ENCODE measurements at regions not wholly inside any gene's neighbourhood (a gene's known extent, or its start where the extent isn't known, plus 50 kb on each side); places are given as distances from the start of the nearest gene placed in this dataset.

- no peak for DNase-seq (ENCODE audit: low read depth, low spot score)
- Histone ChIP-seq H3K27ac (no peak overlapping the region), H3K9ac (ENCODE audit: insufficient read length) (no peak overlapping the region), H3K36me3 (ENCODE audit: insufficient read depth, low read length) (no peaks in the 10 kb centered on the region), H3K4me3 (no peak overlapping the region), H3K9me3 (ENCODE audit: low read depth, low read length) (no peaks in the 10 kb centered on the region)
- no peak for TF ChIP-seq FOXP2 (optimal IDR thresholded peaks at IDR 0.05; ENCODE audit: control extremely low read depth, extremely low read length, insufficient read depth)
Measured at GRCh38 chr6:166686317-166686716, 59.3 kb upstream of the RPS6KA2 start.

- Histone ChIP-seq H3K9me3 (ENCODE audit: low read depth, low read length) (no peaks in the 10 kb centered on the region), H3K9ac (ENCODE audit: insufficient read length) (no peak overlapping the region), H3K4me3 (no peak overlapping the region), H3K27ac (no peak overlapping the region), H3K36me3 (ENCODE audit: insufficient read depth, low read length) (no peaks in the 10 kb centered on the region)
- TF ChIP-seq POLR2AphosphoS5 (IDR thresholded peaks at IDR 0.05; ENCODE audit: borderline replicate concordance, low read depth, low read length) (no peak), EZH2 (IDR thresholded peaks at IDR 0.05) (no peak), FOXP2 (optimal IDR thresholded peaks at IDR 0.05; ENCODE audit: control extremely low read depth, extremely low read length, insufficient read depth) (no peak)
- DNase-seq (ENCODE audit: low read depth, low spot score): no peak
Measured at GRCh38 chr6:166684866-166685265, 57.8 kb upstream of the RPS6KA2 start.

GRCh38 chr6:166684170-166684569 lies 57.1 kb upstream of the RPS6KA2 start:
- DNase-seq (ENCODE audit: low read depth, low spot score): no peak
- no peaks in the 10 kb centered on the region for H3K36me3 ChIP-seq (ENCODE audit: insufficient read depth, low read length)
- no peak for TF ChIP-seq FOXP2 (optimal IDR thresholded peaks at IDR 0.05; ENCODE audit: control extremely low read depth, extremely low read length, insufficient read depth)
- no peak for TF ChIP-seq EZH2 (IDR thresholded peaks at IDR 0.05)
- no peak for TF ChIP-seq POLR2AphosphoS5 (IDR thresholded peaks at IDR 0.05; ENCODE audit: borderline replicate concordance, low read depth, low read length)

GRCh38 chr6:166683477-166683876 lies 56.4 kb upstream of the RPS6KA2 start:
- no peak overlapping the region for H3K9ac ChIP-seq (ENCODE audit: insufficient read length)
- no peak overlapping the region for H3K27ac ChIP-seq
- no peak overlapping the region for H3K4me3 ChIP-seq
- no peaks in the 10 kb centered on the region for H3K36me3 ChIP-seq (ENCODE audit: insufficient read depth, low read length)
- no peaks in the 10 kb centered on the region for H3K9me3 ChIP-seq (ENCODE audit: low read depth, low read length)
- no peak for DNase-seq (ENCODE audit: low read depth, low spot score)
- TF ChIP-seq POLR2AphosphoS5 (IDR thresholded peaks at IDR 0.05; ENCODE audit: borderline replicate concordance, low read depth, low read length): no peak
- TF ChIP-seq FOXP2 (optimal IDR thresholded peaks at IDR 0.05; ENCODE audit: control extremely low read depth, extremely low read length, insufficient read depth): no peak
- no peak for TF ChIP-seq EZH2 (IDR thresholded peaks at IDR 0.05)

More at GRCh38 chr6:166684170-166684569, 57.1 kb upstream of the RPS6KA2 start:
- Histone ChIP-seq H3K4me3 (no peak overlapping the region), H3K9ac (ENCODE audit: insufficient read length) (no peak overlapping the region), H3K9me3 (ENCODE audit: low read depth, low read length) (no peaks in the 10 kb centered on the region), H3K27ac (no peak overlapping the region)

GRCh38 chr6:166679566-166679965 lies 52.5 kb upstream of the RPS6KA2 start:
- no peak overlapping the region for H3K9ac ChIP-seq (ENCODE audit: insufficient read length)
- no peaks in the 10 kb centered on the region for H3K36me3 ChIP-seq (ENCODE audit: insufficient read depth, low read length)
- H3K27ac ChIP-seq: no peak overlapping the region
- no peak for DNase-seq (ENCODE audit: low read depth, low spot score)
- H3K9me3 ChIP-seq (ENCODE audit: low read depth, low read length): no peaks in the 10 kb centered on the region
- TF ChIP-seq FOXP2 (optimal IDR thresholded peaks at IDR 0.05; ENCODE audit: control extremely low read depth, extremely low read length, insufficient read depth) (no peak), EZH2 (IDR thresholded peaks at IDR 0.05) (no peak)
- H3K4me3 ChIP-seq: no peak overlapping the region

- Histone ChIP-seq H3K9ac (ENCODE audit: insufficient read length) (no peak overlapping the region), H3K4me3 (no peak overlapping the region), H3K9me3 (ENCODE audit: low read depth, low read length) (no peaks in the 10 kb centered on the region), H3K36me3 (ENCODE audit: insufficient read depth, low read length) (no peaks in the 10 kb centered on the region), H3K27ac (no peak overlapping the region)
- TF ChIP-seq FOXP2 (optimal IDR thresholded peaks at IDR 0.05; ENCODE audit: control extremely low read depth, extremely low read length, insufficient read depth) (no peak), POLR2AphosphoS5 (IDR thresholded peaks at IDR 0.05; ENCODE audit: borderline replicate concordance, low read depth, low read length) (no peak), EZH2 (IDR thresholded peaks at IDR 0.05) (no peak)
- DNase-seq (ENCODE audit: low read depth, low spot score): no peak
Measured at GRCh38 chr6:166678426-166678825, 51.4 kb upstream of the RPS6KA2 start.

GRCh38 chr6:166677941-166678340 lies 50.9 kb upstream of the RPS6KA2 start:
- TF ChIP-seq POLR2AphosphoS5 (IDR thresholded peaks at IDR 0.05; ENCODE audit: borderline replicate concordance, low read depth, low read length) (no peak), EZH2 (IDR thresholded peaks at IDR 0.05) (no peak), FOXP2 (optimal IDR thresholded peaks at IDR 0.05; ENCODE audit: control extremely low read depth, extremely low read length, insufficient read depth) (no peak)
- H3K36me3 ChIP-seq (ENCODE audit: insufficient read depth, low read length): no peaks in the 10 kb centered on the region
- no peak overlapping the region for H3K27ac ChIP-seq
- DNase-seq (ENCODE audit: low read depth, low spot score): no peak
- H3K9ac ChIP-seq (ENCODE audit: insufficient read length): no peak overlapping the region
- no peaks in the 10 kb centered on the region for H3K9me3 ChIP-seq (ENCODE audit: low read depth, low read length)
- no peak overlapping the region for H3K4me3 ChIP-seq
